ENCODE measurements at regions not wholly inside any gene's neighbourhood (a gene's known extent, or its start where the extent isn't known, plus 50 kb on each side); places are given as distances from the start of the nearest gene placed in this dataset.

GRCh38 chr14:99347561-99347960, 75.6 kb upstream of the BCL11B start:
- Histone ChIP-seq H3K4me3 (no peak overlapping the region), H3K27ac (no peak overlapping the region)
- no peak for TF ChIP-seq CTCF (IDR thresholded peaks at IDR 0.05)
- no peak for DNase-seq (ENCODE audit: low spot score)

- H3K4me3 ChIP-seq, result no peak overlapping the region
- DNase-seq (ENCODE audit: low spot score), result no peak
- no peak for TF ChIP-seq CTCF (IDR thresholded peaks at IDR 0.05)
Observed at GRCh38 chr14:99346470-99347080, 74.6 kb upstream of the BCL11B start.

GRCh38 chr14:99345472-99345871, 73.5 kb upstream of the BCL11B start:
- Histone ChIP-seq H3K27ac (no peak overlapping the region), H3K4me3 (no peak overlapping the region)
- no peak for DNase-seq (ENCODE audit: low spot score)
- no peak for TF ChIP-seq CTCF (IDR thresholded peaks at IDR 0.05)

More at GRCh38 chr14:99346470-99347080, 74.6 kb upstream of the BCL11B start:
- no peak overlapping the region for H3K27ac ChIP-seq

GRCh38 chr14:99344051-99344758, 72.2 kb upstream of the BCL11B start:
- Histone ChIP-seq H3K27ac (no peak overlapping the region), H3K4me3 (no peak overlapping the region)
- no peak for TF ChIP-seq CTCF (IDR thresholded peaks at IDR 0.05)
- no peak for DNase-seq (ENCODE audit: low spot score)

GRCh38 chr14:99342906-99343305, 70.9 kb upstream of the BCL11B start:
- H3K4me3 ChIP-seq, result no peak overlapping the region
- H3K27ac ChIP-seq, result no peak overlapping the region
- DNase-seq (ENCODE audit: low spot score), result no peak
- TF ChIP-seq CTCF (IDR thresholded peaks at IDR 0.05), result no peak

GRCh38 chr14:99342204-99342603, 70.2 kb upstream of the BCL11B start:
- Histone ChIP-seq H3K4me3 (no peak overlapping the region), H3K27ac (no peak overlapping the region)
- DNase-seq (ENCODE audit: low spot score), result no peak
- no peak for TF ChIP-seq CTCF (IDR thresholded peaks at IDR 0.05)

- no peak for DNase-seq (ENCODE audit: low spot score)
- TF ChIP-seq CTCF (IDR thresholded peaks at IDR 0.05), result no peak
- no peak overlapping the region for H3K4me3 ChIP-seq
- H3K27ac ChIP-seq, result no peak overlapping the region
Observed at GRCh38 chr14:99339551-99339950, 67.6 kb upstream of the BCL11B start.
